ENCODE measurements at regions not wholly inside any gene's neighbourhood (a gene's known extent, or its start where the extent isn't known, plus 50 kb on each side); places are given as distances from the start of the nearest gene placed in this dataset.

DNA sequence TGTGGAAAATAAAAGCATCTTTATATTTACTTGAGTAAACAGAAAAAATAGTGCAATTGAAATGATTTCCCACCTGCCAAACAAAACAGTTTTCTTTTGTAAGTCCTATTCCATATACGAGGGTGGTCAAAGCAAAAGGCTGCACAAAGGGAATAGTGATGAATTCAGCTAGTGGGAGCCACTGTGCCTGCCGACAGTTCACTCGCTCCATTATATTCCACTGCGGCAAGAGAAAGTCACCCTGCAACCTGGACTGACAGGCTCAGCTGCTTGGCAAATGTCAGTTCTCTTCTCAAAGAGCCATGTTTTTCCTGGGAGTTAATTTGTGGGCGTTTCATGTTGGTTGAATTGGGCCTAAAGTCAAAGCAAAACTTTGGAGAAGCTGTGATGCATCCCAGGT is 145.4 kb downstream of the LMO4 start:
- H3K4me3 ChIP-seq (ENCODE audit: low read depth, low read length): no peak overlapping the region
- no peak for DNase-seq (ENCODE audit: low read depth)
- no peak for TF ChIP-seq CTCF (conservative IDR thresholded peaks at IDR 0.05; ENCODE audit: low read depth, low read length)

GRCh38 chr1:87478231-87478630 is 149.6 kb downstream of the LMO4 start:
- DNase-seq (ENCODE audit: low read depth): no peak
- TF ChIP-seq CTCF (conservative IDR thresholded peaks at IDR 0.05; ENCODE audit: low read depth, low read length): peak; percentile 42
- H3K4me3 ChIP-seq (ENCODE audit: low read depth, low read length): no peak overlapping the region

DNA sequence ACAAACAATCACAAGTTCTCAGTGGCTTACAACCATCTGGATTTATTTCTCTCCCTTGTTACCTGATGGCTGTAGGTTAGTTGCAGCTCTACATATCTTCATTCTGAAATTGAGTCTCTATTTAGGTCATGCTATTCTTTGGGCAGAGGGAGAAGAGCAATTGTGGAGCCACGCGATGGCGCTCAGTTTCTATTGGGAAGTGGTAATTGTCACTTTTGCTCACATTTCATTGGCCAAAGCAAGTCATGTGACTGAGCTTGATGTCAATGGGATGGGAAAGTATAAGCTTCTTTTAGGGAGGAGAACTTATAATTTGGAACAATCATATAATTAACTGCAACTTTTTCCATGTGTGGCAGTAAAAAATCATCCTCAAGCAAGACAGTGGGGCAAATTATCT is 166.5 kb downstream of the LMO4 start:
- H3K4me3 ChIP-seq (ENCODE audit: low read depth, low read length): no peak overlapping the region
- DNase-seq (ENCODE audit: low read depth): no peak
- no peak for TF ChIP-seq CTCF (conservative IDR thresholded peaks at IDR 0.05; ENCODE audit: low read depth, low read length)

DNA sequence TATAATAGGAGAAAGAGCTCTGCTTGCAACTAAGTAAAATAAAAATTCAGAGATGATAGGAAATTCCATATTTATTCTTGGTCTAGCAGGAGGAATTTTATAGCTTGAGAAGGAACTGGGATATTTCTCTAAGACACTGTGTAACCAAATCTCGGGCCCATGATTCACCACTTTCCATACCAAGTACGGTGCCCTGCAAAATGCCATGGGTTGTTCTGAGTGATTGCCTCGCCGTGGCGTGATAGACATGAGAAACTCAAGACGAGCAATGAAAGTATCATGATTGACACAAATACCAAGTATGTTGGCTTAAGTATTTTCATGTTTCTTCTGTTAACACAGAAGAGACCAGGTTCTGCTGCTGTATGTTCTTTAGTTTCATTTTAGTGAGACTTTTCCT is 167.2 kb downstream of the LMO4 start:
- no peak overlapping the region for H3K4me3 ChIP-seq (ENCODE audit: low read depth, low read length)
- no peak for TF ChIP-seq CTCF (conservative IDR thresholded peaks at IDR 0.05; ENCODE audit: low read depth, low read length)
- no peak for DNase-seq (ENCODE audit: low read depth)

DNA sequence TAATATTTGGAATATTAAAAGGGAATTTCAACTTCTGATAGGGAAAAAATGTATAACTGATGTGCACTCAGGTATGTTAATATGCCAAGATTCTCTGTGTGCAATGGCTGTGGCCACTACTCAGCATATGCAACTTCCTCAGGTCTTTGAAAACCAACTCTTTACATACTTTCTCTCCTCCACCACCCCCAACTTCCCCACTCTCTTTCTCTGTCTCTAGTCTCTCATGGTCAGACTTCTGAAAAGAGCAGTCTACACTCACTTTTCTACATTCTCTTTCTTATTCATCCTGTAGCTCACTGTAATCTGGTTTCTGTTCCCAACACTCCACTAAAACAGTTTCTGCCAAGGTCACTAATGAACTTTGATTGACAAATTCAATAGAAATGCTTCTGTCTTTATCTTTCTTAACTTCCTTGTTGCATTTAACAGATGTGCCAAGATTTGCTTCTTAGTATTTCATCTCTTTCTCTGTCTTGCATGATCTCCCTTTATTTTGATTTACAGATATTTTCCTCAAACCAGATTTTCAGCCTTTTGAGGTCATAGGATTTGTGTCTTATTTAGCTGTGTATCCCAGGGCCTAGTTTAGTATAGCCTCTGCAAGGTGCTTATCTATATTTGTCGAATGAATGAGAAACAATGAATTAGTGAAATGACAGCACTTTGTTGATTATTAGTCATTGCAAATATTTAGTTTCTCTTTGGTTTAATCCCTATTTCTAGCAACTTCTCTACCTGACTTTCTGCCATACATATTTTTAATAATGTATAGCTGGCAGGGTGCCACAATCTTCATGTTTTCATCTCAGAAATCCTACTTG is 168.9 kb downstream of the LMO4 start:
- DNase-seq (ENCODE audit: low read depth): no peak
- no peak overlapping the region for H3K4me3 ChIP-seq (ENCODE audit: low read depth, low read length)
- TF ChIP-seq CTCF (conservative IDR thresholded peaks at IDR 0.05; ENCODE audit: low read depth, low read length): no peak

GRCh38 chr1:87501738-87502137 is 173.1 kb downstream of the LMO4 start:
- peak; percentile 35 for TF ChIP-seq CTCF (conservative IDR thresholded peaks at IDR 0.05; ENCODE audit: low read depth, low read length)
- no peak for DNase-seq (ENCODE audit: low read depth)
- no peak overlapping the region for H3K4me3 ChIP-seq (ENCODE audit: low read depth, low read length)

DNA sequence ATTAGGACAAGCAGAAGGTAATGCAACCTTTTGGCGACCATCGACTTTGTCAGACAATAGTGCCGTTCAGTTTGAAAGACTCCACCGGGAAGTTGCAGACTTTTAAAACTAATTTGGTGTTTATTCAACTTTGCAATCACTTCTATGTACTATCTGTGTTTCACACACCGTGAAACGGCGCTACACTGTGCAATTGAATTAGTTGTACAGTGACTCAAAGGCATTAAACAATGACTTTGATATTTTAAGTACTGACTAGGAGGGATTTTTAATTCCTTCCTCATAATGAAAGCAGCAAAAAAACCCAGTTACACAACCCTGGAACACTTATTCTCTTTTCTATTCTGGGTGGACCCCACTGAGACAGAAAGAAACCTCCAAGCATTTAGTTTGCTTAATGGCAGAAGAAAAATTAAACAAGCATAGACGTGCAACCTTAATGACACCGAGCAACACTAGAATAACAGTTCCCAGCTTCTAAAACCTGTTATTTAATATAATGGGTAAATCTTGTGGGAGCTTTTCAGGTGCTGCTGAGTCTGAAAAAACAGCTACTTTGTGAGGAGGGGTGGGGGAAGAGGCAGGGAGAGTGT is 176.8 kb downstream of the LMO4 start:
- no peak for TF ChIP-seq CTCF (conservative IDR thresholded peaks at IDR 0.05; ENCODE audit: low read depth, low read length)
- no peak overlapping the region for H3K4me3 ChIP-seq (ENCODE audit: low read depth, low read length)
- no peak for DNase-seq (ENCODE audit: low read depth)
